NCI-H2196 (cell line): ENCODE measurements at regions not wholly inside any gene's neighbourhood (a gene's known extent, or its start where the extent isn't known, plus 50 kb on each side); places are given as distances from the start of the nearest gene placed in this dataset.
"Not testable (repeated sequence)": the region's sequence is repeated elsewhere in the genome, so short reads cannot be mapped to it uniquely, and the experiment has no call there.

ENCODE experiments used
- DNase-seq: peaks from one replicate; lab custom pipeline; 2025; ENCODE audit not compliant: unreplicated experiment; lab: John Stamatoyannopoulos, UW

- DNase-seq, result no peak
Observed at GRCh38 chr21:35199733-35200015, 150.6 kb upstream of the RUNX1 start.

- DNase-seq, result no peak
Observed at GRCh38 chr21:35198982-35199732, 150.1 kb upstream of the RUNX1 start.

- no peak for DNase-seq
Observed at GRCh38 chr21:35198565-35198964, 149.5 kb upstream of the RUNX1 start.

- DNase-seq, result no peak
Observed at GRCh38 chr21:35197992-35198431, 148.9 kb upstream of the RUNX1 start.

- no peak for DNase-seq
Observed at GRCh38 chr21:35197191-35197590, 148.1 kb upstream of the RUNX1 start.

- DNase-seq, result no peak
Observed at GRCh38 chr21:35196128-35196527, 147.0 kb upstream of the RUNX1 start.

- DNase-seq, result no peak
Observed at GRCh38 chr21:35195232-35195631, 146.1 kb upstream of the RUNX1 start.

- DNase-seq, result no peak
Observed at GRCh38 chr21:35191754-35192153, 142.7 kb upstream of the RUNX1 start.

- DNase-seq, result no peak
Observed at GRCh38 chr21:35191128-35191527, 142.0 kb upstream of the RUNX1 start.

GRCh38 chr21:35190201-35190701 is 141.1 kb upstream of the RUNX1 start:
- DNase-seq, result peak; percentile 13

GRCh38 chr21:35189077-35189863 is 140.2 kb upstream of the RUNX1 start:
- no peak for DNase-seq

GRCh38 chr21:35183389-35183788 is 134.3 kb upstream of the RUNX1 start:
- not testable (repeated sequence) for DNase-seq

- peak; percentile 4 for DNase-seq
Observed at GRCh38 chr21:35179990-35180540, 131.0 kb upstream of the RUNX1 start.

GRCh38 chr21:35178827-35179226 is 129.7 kb upstream of the RUNX1 start:
- DNase-seq, result no peak

GRCh38 chr21:35178098-35178497 is 129.0 kb upstream of the RUNX1 start:
- no peak for DNase-seq

- no peak for DNase-seq
Observed at GRCh38 chr21:35172231-35172630, 123.1 kb upstream of the RUNX1 start.

GRCh38 chr21:35171385-35171784 is 122.3 kb upstream of the RUNX1 start:
- no peak for DNase-seq

GRCh38 chr21:35170818-35171217 is 121.7 kb upstream of the RUNX1 start:
- no peak for DNase-seq

- DNase-seq, result no peak
Observed at GRCh38 chr21:35170244-35170643, 121.1 kb upstream of the RUNX1 start.

- no peak for DNase-seq
Observed at GRCh38 chr21:35169574-35169973, 120.5 kb upstream of the RUNX1 start.

GRCh38 chr21:35168735-35169134 is 119.6 kb upstream of the RUNX1 start:
- DNase-seq, result no peak

GRCh38 chr21:35164971-35165483 is 115.9 kb upstream of the RUNX1 start:
- no peak for DNase-seq
